ENCODE measurements at regions not wholly inside any gene's neighbourhood (a gene's known extent, or its start where the extent isn't known, plus 50 kb on each side); places are given as distances from the start of the nearest gene placed in this dataset.

GRCh38 chr21:27564684-27565301, 597.9 kb upstream of the ADAMTS5 start:
- TF ChIP-seq EP300 (IDR thresholded peaks at IDR 0.05; ENCODE audit: borderline replicate concordance) (no peak), RAD21 (IDR thresholded peaks at IDR 0.05; ENCODE audit: low read depth) (peak; percentile 78)

- no peak for TF ChIP-seq RAD21 (IDR thresholded peaks at IDR 0.05; ENCODE audit: low read depth)
- no peak for TF ChIP-seq MAX (IDR thresholded peaks at IDR 0.05)
- TF ChIP-seq YY1 (IDR thresholded peaks at IDR 0.05; ENCODE audit: low read depth): no peak
- no peak for TF ChIP-seq EP300 (IDR thresholded peaks at IDR 0.05; ENCODE audit: borderline replicate concordance)
- TF ChIP-seq, protein P1, sequence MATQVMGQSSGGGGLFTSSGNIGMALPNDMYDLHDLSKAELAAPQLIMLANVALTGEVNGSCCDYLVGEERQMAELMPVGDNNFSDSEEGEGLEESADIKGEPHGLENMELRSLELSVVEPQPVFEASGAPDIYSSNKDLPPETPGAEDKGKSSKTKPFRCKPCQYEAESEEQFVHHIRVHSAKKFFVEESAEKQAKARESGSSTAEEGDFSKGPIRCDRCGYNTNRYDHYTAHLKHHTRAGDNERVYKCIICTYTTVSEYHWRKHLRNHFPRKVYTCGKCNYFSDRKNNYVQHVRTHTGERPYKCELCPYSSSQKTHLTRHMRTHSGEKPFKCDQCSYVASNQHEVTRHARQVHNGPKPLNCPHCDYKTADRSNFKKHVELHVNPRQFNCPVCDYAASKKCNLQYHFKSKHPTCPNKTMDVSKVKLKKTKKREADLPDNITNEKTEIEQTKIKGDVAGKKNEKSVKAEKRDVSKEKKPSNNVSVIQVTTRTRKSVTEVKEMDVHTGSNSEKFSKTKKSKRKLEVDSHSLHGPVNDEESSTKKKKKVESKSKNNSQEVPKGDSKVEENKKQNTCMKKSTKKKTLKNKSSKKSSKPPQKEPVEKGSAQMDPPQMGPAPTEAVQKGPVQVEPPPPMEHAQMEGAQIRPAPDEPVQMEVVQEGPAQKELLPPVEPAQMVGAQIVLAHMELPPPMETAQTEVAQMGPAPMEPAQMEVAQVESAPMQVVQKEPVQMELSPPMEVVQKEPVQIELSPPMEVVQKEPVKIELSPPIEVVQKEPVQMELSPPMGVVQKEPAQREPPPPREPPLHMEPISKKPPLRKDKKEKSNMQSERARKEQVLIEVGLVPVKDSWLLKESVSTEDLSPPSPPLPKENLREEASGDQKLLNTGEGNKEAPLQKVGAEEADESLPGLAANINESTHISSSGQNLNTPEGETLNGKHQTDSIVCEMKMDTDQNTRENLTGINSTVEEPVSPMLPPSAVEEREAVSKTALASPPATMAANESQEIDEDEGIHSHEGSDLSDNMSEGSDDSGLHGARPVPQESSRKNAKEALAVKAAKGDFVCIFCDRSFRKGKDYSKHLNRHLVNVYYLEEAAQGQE (IDR thresholded peaks at IDR 0.05; ENCODE audit: low read depth): no peak
Observed at GRCh38 chr21:27562303-27562702, 595.4 kb upstream of the ADAMTS5 start.

DNA sequence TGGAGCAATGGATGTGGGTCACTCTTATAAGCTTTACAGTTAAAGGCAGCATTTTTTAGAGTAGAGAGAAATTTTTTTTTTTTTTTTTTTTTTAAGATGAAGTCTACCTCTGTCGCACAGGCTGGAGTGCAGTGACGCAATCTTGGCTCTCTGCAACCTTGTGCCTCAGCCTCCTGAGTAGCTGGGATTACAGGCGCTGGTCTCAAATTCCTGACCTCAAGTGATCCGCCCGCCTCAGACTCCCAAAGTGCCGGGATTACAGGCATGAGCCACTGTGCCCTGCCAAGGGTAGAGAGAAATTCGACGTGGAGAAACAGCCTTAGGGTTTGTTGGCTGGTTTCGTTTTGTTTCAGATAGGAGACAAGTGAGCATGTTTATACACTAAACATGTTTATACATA, 594.2 kb upstream of the ADAMTS5 start:
- TF ChIP-seq CEBPB (IDR thresholded peaks at IDR 0.05) (0 out of 2 replicates have a peak, but pooled peaks have one; percentile 38), NFIC (IDR thresholded peaks at IDR 0.05) (no peak)

GRCh38 chr21:27557356-27557755, 590.5 kb upstream of the ADAMTS5 start:
- TF ChIP-seq TCF12 (IDR thresholded peaks at IDR 0.05; ENCODE audit: low read depth) (no peak), RAD21 (IDR thresholded peaks at IDR 0.05; ENCODE audit: low read depth) (no peak), EP300 (IDR thresholded peaks at IDR 0.05; ENCODE audit: borderline replicate concordance) (no peak), NFIC (IDR thresholded peaks at IDR 0.05) (no peak), FOXM1 (IDR thresholded peaks at IDR 0.05; ENCODE audit: borderline replicate concordance, low read depth) (no peak), ZBTB7A (IDR thresholded peaks at IDR 0.05; ENCODE audit: low read depth) (no peak), MAX (IDR thresholded peaks at IDR 0.05) (no peak)
- TF ChIP-seq, protein P1 (IDR thresholded peaks at IDR 0.05; ENCODE audit: low read depth): no peak

DNA sequence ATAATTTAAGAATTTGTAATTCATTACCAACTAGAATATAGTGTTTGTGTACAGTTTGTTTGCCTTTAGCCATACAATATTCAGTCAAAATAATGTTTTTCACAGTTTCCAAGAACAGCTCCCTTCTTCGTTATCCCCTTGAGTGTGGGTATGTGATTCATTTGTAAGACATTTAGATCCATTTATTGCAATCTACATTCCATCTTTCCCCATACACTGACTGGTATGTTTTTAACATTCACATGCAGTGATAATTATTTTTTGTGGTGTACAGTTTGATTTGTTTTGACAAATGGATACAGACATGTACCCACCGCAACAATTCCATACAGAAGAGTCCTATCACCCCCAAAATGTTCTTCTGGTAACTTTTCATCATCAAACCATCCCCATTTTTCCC, 589.1 kb upstream of the ADAMTS5 start:
- TF ChIP-seq TCF12 (IDR thresholded peaks at IDR 0.05; ENCODE audit: low read depth): no peak
- TF ChIP-seq TEAD4 (IDR thresholded peaks at IDR 0.05): no peak
- no peak for TF ChIP-seq EP300 (IDR thresholded peaks at IDR 0.05; ENCODE audit: borderline replicate concordance)
- TF ChIP-seq USF1 (IDR thresholded peaks at IDR 0.05): no peak
- TF ChIP-seq TAF1 (IDR thresholded peaks at IDR 0.05; ENCODE audit: low read depth): no peak
- no peak for TF ChIP-seq CEBPB (IDR thresholded peaks at IDR 0.05)
- TF ChIP-seq FOXM1 (IDR thresholded peaks at IDR 0.05; ENCODE audit: borderline replicate concordance, low read depth): no peak
- TF ChIP-seq, protein P1 (IDR thresholded peaks at IDR 0.05; ENCODE audit: low read depth): no peak
- TF ChIP-seq EGR1 (IDR thresholded peaks at IDR 0.05): no peak
- no peak for TF ChIP-seq CREB1 (IDR thresholded peaks at IDR 0.05; ENCODE audit: low read depth)
- TF ChIP-seq YY1 (IDR thresholded peaks at IDR 0.05; ENCODE audit: low read depth): no peak
- no peak for TF ChIP-seq ZBTB7A (IDR thresholded peaks at IDR 0.05; ENCODE audit: low read depth)
- TF ChIP-seq RAD21 (IDR thresholded peaks at IDR 0.05; ENCODE audit: low read depth): no peak
- no peak for TF ChIP-seq MAX (IDR thresholded peaks at IDR 0.05)
- no peak for TF ChIP-seq NFIC (IDR thresholded peaks at IDR 0.05)

Data from Ishikawa (cell line).